Chondrocyte (in vitro differentiated cells): ENCODE measurements at regions not wholly inside any gene's neighbourhood (a gene's known extent, or its start where the extent isn't known, plus 50 kb on each side); places are given as distances from the start of the nearest gene placed in this dataset.

ENCODE experiments used
- DNase-seq: peaks from one replicate; pipeline ENCODE4 v3.0.0; 2021; ENCODE audit warnings: mixed read lengths, low spot score
- H3K27ac Mint-ChIP-seq: one replicate; pipeline ENCODE4 v1.8.0; 2021; ENCODE audit warnings: mild to moderate bottlenecking, moderate library complexity, mixed read lengths; ENCODE audit not compliant: unreplicated experiment
- H3K27me3 Mint-ChIP-seq: 2 replicates; pipeline ENCODE4 v1.8.0; 2021; ENCODE audit warnings: low read depth, mixed read lengths
- H3K36me3 Mint-ChIP-seq: 2 replicates; pipeline ENCODE4 v1.8.0; 2021; ENCODE audit warnings: low read depth, mixed read lengths
- H3K4me1 Mint-ChIP-seq: 2 replicates; pipeline ENCODE4 v1.8.0; 2021; ENCODE audit warnings: low read depth, mild to moderate bottlenecking, mixed read lengths
- H3K4me3 Mint-ChIP-seq: one replicate; pipeline ENCODE4 v1.8.0; 2021; ENCODE audit warnings: mild to moderate bottlenecking, moderate library complexity, mixed read lengths; ENCODE audit not compliant: unreplicated experiment
- H3K9me3 Mint-ChIP-seq: 2 replicates; pipeline ENCODE4 v1.8.0; 2021; ENCODE audit warnings: low read depth, mixed read lengths
- TF ChIP-seq, protein P1 (sequence below): fragments of 200-600 bp; sonication (generic); IDR thresholded peaks from 2 replicates; pipeline ENCODE4 v1.5.0; 2021; ENCODE audit warnings: antibody characterized with exemption, mild to moderate bottlenecking, moderate library complexity

DNA sequence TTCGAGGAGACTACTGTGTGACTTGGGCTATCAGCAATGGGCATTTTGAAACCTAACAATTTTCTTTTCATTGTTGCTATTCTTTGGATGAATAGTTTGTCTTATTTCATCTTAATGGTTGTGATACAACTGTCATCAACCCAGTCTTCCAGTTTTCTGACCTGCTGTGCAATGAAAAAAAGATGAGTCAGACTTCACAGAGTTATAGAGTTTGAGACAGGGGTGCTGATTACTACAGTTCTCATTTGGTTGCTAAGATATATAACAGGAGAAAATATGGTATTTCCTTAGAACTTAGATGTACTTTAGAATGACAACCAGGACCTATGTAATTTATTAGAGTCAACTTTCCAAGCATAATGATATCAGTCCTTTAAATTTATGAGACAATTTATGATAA lies 564.4 kb upstream of the NUDT12 start:
- Mint-ChIP-seq H3K27ac (no peak overlapping the region), H3K36me3 (no peaks in the 10 kb centered on the region), H3K27me3 (no peaks in the 10 kb centered on the region), H3K4me1 (peaks cover 10% of the 10 kb centered on the region), H3K4me3 (no peak overlapping the region), H3K9me3 (peaks cover 3% of the 10 kb centered on the region)
- no peak for DNase-seq
- TF ChIP-seq, protein P1, sequence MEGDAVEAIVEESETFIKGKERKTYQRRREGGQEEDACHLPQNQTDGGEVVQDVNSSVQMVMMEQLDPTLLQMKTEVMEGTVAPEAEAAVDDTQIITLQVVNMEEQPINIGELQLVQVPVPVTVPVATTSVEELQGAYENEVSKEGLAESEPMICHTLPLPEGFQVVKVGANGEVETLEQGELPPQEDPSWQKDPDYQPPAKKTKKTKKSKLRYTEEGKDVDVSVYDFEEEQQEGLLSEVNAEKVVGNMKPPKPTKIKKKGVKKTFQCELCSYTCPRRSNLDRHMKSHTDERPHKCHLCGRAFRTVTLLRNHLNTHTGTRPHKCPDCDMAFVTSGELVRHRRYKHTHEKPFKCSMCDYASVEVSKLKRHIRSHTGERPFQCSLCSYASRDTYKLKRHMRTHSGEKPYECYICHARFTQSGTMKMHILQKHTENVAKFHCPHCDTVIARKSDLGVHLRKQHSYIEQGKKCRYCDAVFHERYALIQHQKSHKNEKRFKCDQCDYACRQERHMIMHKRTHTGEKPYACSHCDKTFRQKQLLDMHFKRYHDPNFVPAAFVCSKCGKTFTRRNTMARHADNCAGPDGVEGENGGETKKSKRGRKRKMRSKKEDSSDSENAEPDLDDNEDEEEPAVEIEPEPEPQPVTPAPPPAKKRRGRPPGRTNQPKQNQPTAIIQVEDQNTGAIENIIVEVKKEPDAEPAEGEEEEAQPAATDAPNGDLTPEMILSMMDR = no peak

DNA sequence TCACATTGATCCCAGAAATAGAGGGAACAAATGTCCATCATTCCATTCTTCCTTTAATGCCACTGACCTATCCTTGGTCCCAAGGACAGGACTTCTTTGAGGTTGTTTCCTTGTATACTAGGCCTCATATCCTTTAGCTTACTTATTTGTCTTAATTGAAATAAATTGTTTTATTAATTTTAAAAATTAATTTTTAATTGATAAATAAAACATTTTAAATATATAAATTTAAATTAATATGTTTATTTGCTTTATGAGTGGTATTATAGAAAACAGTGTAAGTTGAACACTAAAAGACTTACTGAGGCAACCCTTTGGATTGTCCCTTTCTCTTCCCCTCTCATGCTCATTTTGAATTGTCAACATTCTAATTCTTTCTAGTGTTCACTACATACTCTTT lies 556.9 kb upstream of the NUDT12 start:
- H3K4me1 Mint-ChIP-seq = peaks cover under 1% of the 10 kb centered on the region
- TF ChIP-seq, protein P1 = no peak

DNA sequence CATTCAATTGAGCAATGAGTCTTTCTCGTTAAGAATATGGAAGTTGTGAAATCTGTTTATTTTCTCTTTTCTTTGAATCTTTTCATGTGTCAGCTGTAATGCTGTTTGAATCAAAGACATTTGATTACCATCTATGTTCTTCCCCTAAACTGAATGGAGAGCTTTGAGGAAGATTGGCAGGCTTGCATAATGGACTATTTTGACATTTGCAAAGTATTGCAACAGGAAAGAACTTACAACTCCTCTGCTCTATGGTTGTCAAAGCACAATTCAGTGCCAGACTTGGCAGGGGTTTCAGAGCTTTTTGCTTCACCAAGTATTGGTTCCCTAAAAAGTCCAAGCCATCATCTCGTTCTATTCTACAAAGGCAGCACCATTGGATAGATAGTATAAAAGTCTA lies 549.0 kb upstream of the NUDT12 start:
- H3K4me3 Mint-ChIP-seq = no peak overlapping the region
- peaks cover 3% of the 10 kb centered on the region for H3K36me3 Mint-ChIP-seq
- TF ChIP-seq, protein P1 = no peak
- no peaks in the 10 kb centered on the region for H3K4me1 Mint-ChIP-seq
- no peak overlapping the region for H3K27ac Mint-ChIP-seq
- peaks cover 15% of the 10 kb centered on the region for H3K9me3 Mint-ChIP-seq
- DNase-seq = no peak
- H3K27me3 Mint-ChIP-seq = no peaks in the 10 kb centered on the region

More for the DNA sequence above, 556.9 kb upstream of the NUDT12 start:
- DNase-seq = no peak
- H3K27me3 Mint-ChIP-seq = no peaks in the 10 kb centered on the region
- H3K4me3 Mint-ChIP-seq = no peak overlapping the region
- no peak overlapping the region for H3K27ac Mint-ChIP-seq
- no peaks in the 10 kb centered on the region for H3K36me3 Mint-ChIP-seq
- H3K9me3 Mint-ChIP-seq = no peaks in the 10 kb centered on the region

DNA sequence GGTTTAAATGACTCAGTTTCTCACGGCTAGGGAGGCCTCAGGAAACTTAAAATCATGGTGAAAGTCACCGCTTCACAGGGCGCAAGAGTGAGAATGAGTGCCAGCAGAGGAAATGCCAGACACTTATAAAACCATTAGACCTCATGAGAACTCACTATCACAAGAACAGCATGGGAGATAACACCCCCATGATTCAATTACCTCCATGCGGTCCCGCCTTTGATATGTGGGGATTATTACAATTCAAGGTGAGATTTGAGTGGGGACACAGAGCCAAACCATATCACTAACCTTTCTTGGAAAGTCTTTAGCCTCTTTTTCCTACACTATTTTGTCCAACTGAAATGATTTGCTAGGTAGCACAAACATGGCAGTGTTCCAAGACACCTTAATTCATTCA lies 533.9 kb upstream of the NUDT12 start:
- no peak for DNase-seq
- TF ChIP-seq, protein P1 = no peak
- H3K4me1 Mint-ChIP-seq = no peaks in the 10 kb centered on the region
- no peaks in the 10 kb centered on the region for H3K27me3 Mint-ChIP-seq
- H3K4me3 Mint-ChIP-seq = no peak overlapping the region
- no peak overlapping the region for H3K27ac Mint-ChIP-seq
- H3K36me3 Mint-ChIP-seq = no peaks in the 10 kb centered on the region
- H3K9me3 Mint-ChIP-seq = no peaks in the 10 kb centered on the region

DNA sequence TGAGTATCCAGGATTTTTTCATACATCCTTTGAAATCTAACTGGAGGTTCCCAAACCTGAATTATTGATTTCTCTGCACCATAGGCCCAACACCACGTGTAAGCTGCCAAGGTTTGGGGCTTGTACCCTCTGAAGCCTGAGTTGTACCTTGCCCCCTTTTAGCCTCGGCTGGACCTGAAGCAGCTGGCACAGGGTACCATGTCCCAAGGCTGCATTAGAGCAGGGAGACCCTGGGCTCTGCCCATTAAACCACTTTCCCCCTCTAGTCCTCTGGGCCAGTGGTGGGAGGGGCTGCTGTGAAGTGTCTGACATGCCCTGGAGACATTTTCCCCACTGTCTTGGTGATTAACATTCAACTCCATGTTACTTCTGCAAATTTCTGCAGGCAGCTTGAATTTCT lies 532.9 kb upstream of the NUDT12 start:
- Mint-ChIP-seq H3K9me3 (no peaks in the 10 kb centered on the region), H3K27ac (no peak overlapping the region), H3K4me3 (no peak overlapping the region), H3K36me3 (no peaks in the 10 kb centered on the region), H3K4me1 (no peaks in the 10 kb centered on the region), H3K27me3 (no peaks in the 10 kb centered on the region)
- DNase-seq = no peak
- TF ChIP-seq, protein P1 = no peak
